GM18519 (cell line): ENCODE measurements at regions not wholly inside any gene's neighbourhood (a gene's known extent, or its start where the extent isn't known, plus 50 kb on each side); places are given as distances from the start of the nearest gene placed in this dataset.
A peak's percentile ranks its signal among the peaks of the same experiment; 100 is the strongest.
"Not testable (repeated sequence)": the region's sequence is repeated elsewhere in the genome, so short reads cannot be mapped to it uniquely, and the experiment has no call there.

Experiments used
- ATAC-seq: cut with Tn5 transposase; IDR thresholded peaks from one replicate; pipeline ENCODE4 v1.9.1; 2021; ENCODE audit warnings: mild to moderate bottlenecking, moderate library complexity; ENCODE audit not compliant: unreplicated experiment, low FRiP score

- no peak for ATAC-seq
These were observed 109.2 kb downstream of the OSTF1 start for GRCh38 chr9:75197561-75197960.

- ATAC-seq, result no peak
These were observed 110.1 kb downstream of the OSTF1 start for GRCh38 chr9:75198436-75198835.

GRCh38 chr9:75200892-75201470 is 112.7 kb downstream of the OSTF1 start:
- ATAC-seq, result no peak

- no peak for ATAC-seq
These were observed 113.3 kb downstream of the OSTF1 start for GRCh38 chr9:75201480-75202209.

GRCh38 chr9:75207997-75208396 is 119.7 kb downstream of the OSTF1 start:
- ATAC-seq, result not testable (repeated sequence)

- no peak for ATAC-seq
These were observed 121.9 kb downstream of the OSTF1 start for GRCh38 chr9:75210215-75210614.

GRCh38 chr9:75213765-75214164 is 125.5 kb downstream of the OSTF1 start:
- ATAC-seq, result no peak

GRCh38 chr9:75226403-75227139 is 138.3 kb downstream of the OSTF1 start:
- no peak for ATAC-seq

- ATAC-seq, result no peak
These were observed 140.6 kb downstream of the OSTF1 start for GRCh38 chr9:75228893-75229292.

- no peak for ATAC-seq
These were observed 141.5 kb downstream of the OSTF1 start for GRCh38 chr9:75229605-75230332.

GRCh38 chr9:75230469-75230868 is 142.2 kb downstream of the OSTF1 start:
- ATAC-seq, result no peak

GRCh38 chr9:75231167-75231566 is 142.9 kb downstream of the OSTF1 start:
- ATAC-seq, result no peak

- ATAC-seq, result no peak
These were observed 144.7 kb downstream of the OSTF1 start for GRCh38 chr9:75233011-75233410.

GRCh38 chr9:75235632-75236031 is 147.3 kb downstream of the OSTF1 start:
- ATAC-seq, result no peak

GRCh38 chr9:75238311-75238976 is 150.1 kb downstream of the OSTF1 start:
- ATAC-seq, result peak; percentile 94

GRCh38 chr9:75239176-75239575 is 150.9 kb downstream of the OSTF1 start:
- ATAC-seq, result no peak

GRCh38 chr9:75242426-75242825 is 154.1 kb downstream of the OSTF1 start:
- no peak for ATAC-seq

- no peak for ATAC-seq
These were observed 158.6 kb downstream of the OSTF1 start for GRCh38 chr9:75246949-75247348.

GRCh38 chr9:75265525-75265972 is 177.2 kb downstream of the OSTF1 start:
- ATAC-seq, result peak; percentile 88

- ATAC-seq, result no peak
These were observed 180.9 kb downstream of the OSTF1 start for GRCh38 chr9:75269197-75269596.
